ENCODE measurements at regions not wholly inside any gene's neighbourhood (a gene's known extent, or its start where the extent isn't known, plus 50 kb on each side); places are given as distances from the start of the nearest gene placed in this dataset.

DNA sequence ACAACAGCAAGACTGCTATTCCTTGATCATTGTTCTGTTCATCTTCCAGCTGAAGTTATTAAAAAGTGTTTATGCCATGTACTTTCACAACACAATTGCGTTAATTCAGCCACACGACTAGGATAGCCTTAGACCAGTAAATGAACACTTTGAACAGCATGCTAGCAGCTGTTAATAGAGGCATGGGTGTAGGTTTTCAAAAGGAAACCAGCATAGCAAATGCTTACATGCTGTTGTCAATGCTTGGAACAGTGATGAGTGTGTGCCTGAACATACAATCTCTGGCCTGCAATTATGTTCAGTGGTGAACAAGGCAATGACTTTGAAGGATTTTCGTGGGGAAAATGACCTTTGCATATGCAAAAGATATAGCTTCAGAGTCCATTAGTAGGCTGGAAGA lies 127.4 kb upstream of the RBM19 start:
- no peaks in the 10 kb centered on the region for H3K4me1 ChIP-seq (ENCODE audit: insufficient read depth, low read length)
- no peak overlapping the region for H2AK5ac ChIP-seq (ENCODE audit: insufficient read length, low read length)
- H3K27ac ChIP-seq (ENCODE audit: insufficient read length, low read depth, low read length): no peak overlapping the region
- H2BK12ac ChIP-seq (ENCODE audit: insufficient read length, low read depth, low read length): no peak overlapping the region
- TF ChIP-seq CTCF (conservative IDR thresholded peaks at IDR 0.05): no peak
- H4K8ac ChIP-seq (replicated peaks; ENCODE audit: insufficient read length, low read depth, low read length): no peak overlapping the region
- DNase-seq: no peak
- H3K27ac Mint-ChIP-seq: no peak overlapping the region
- H3K4me3 Mint-ChIP-seq: no peak overlapping the region
- no peak overlapping the region for H3K14ac ChIP-seq (ENCODE audit: insufficient read depth, low read length)
- H3K4me1 Mint-ChIP-seq: no peaks in the 10 kb centered on the region
- H3K9ac ChIP-seq (ENCODE audit: extremely low read depth, insufficient read length, low read length): no peak overlapping the region
- H3K23me2 ChIP-seq (ENCODE audit: insufficient read length, low read depth, low read length, poor library complexity, severe bottlenecking): no peaks in the 10 kb centered on the region
- no peak overlapping the region for H3K18ac ChIP-seq (ENCODE audit: insufficient read length, low read depth, low read length)
- H2AFZ ChIP-seq (ENCODE audit: low read length): no peak overlapping the region
- no peak overlapping the region for H2BK120ac ChIP-seq (ENCODE audit: low read depth, low read length, poor library complexity, severe bottlenecking)
- no peak overlapping the region for H2BK20ac ChIP-seq (ENCODE audit: low read depth, low read length, poor library complexity, severe bottlenecking)
- no peak overlapping the region for H3K4ac ChIP-seq (ENCODE audit: low read depth, low read length)
- no peaks in the 10 kb centered on the region for H3K9me3 ChIP-seq (ENCODE audit: control insufficient read depth, low read depth, low read length)
- no peak overlapping the region for H3K4me2 ChIP-seq (ENCODE audit: insufficient read depth, insufficient read length, low read length)
- H3K27me3 Mint-ChIP-seq (ENCODE audit: low read depth): peaks cover 35% of the 10 kb centered on the region
- H2BK15ac ChIP-seq (ENCODE audit: low read depth, low read length): no peak overlapping the region
- H3K79me2 ChIP-seq (ENCODE audit: insufficient read depth, low read length): no peaks in the 10 kb centered on the region
- no peaks in the 10 kb centered on the region for H3K79me1 ChIP-seq (ENCODE audit: insufficient read depth, low read depth, low read length, poor library complexity, severe bottlenecking)
- H3K56ac ChIP-seq (ENCODE audit: insufficient read length, low read depth, low read length): no peak overlapping the region
- peaks cover 15 to 27% of the 10 kb centered on the region in 2 experiments for H3K9me3 Mint-ChIP-seq
- H4K20me1 ChIP-seq (ENCODE audit: control insufficient read depth, insufficient read depth, insufficient read length): no peaks in the 10 kb centered on the region
- WGBS (ENCODE audit: extremely low coverage, insufficient read length, low lambda C conversion rate): no CpG with 5 or more reads among the region's 3 CpGs
- H3T11ph ChIP-seq (ENCODE audit: low read length): no peak overlapping the region
- no peak overlapping the region for H4K91ac ChIP-seq (ENCODE audit: insufficient read length, low read depth, low read length)
- H2BK5ac ChIP-seq (ENCODE audit: insufficient read length, low read length): no peak overlapping the region
- H3K27me3 ChIP-seq (ENCODE audit: insufficient read depth, low read length): no peaks in the 10 kb centered on the region
- peaks cover 0 to 2% (median 0%) of the 10 kb centered on the region in 3 experiments; a peak in 2 of 7 replicates for H3K36me3 Mint-ChIP-seq (ENCODE audit: insufficient read depth in 1 of 3, low read depth in 3 of 3)
- no peak overlapping the region for H4K5ac ChIP-seq (ENCODE audit: insufficient read length, low read depth, low read length)
- no peak overlapping the region for H3K23ac ChIP-seq (ENCODE audit: insufficient read length, low read depth, low read length)
